IMR-90 (cell line): ENCODE measurements at regions not wholly inside any gene's neighbourhood (a gene's known extent, or its start where the extent isn't known, plus 50 kb on each side); places are given as distances from the start of the nearest gene placed in this dataset.

Experiments used
- ATAC-seq: fragments of 200-7000 bp; cut with Tn5 transposase; 2 replicates; pipeline ENCODE4 v1.9.1; 2020; ENCODE audit warnings: low read depth, mild to moderate bottlenecking, moderate library complexity
- BruUV-seq: library from RNA; stranded (reverse); fragments of 400-500 nt; replicated peaks from 2 replicates; lab custom pipeline; 2021; lab: Mats Ljungman, UMichigan
- CTCF ChIA-PET: fragments of 300-600 bp; formaldehyde crosslinking; extraction: SDS; loops from one replicate; lab custom pipeline; 2021; ENCODE audit warnings: antibody characterized with exemption; lab: Yijun Ruan, JAX
- POLR2A ChIA-PET: fragments of 300-600 bp; sonication (Branson Sonifier 250); formaldehyde crosslinking; loops from one replicate; lab custom pipeline; 2022; ENCODE audit warnings: antibody characterized with exemption; ENCODE audit not compliant: unreplicated experiment; lab: Charles Lee
- DNase-seq: peaks from one replicate; pipeline ENCODE4 v3.0.0; 2013
- H2AFZ ChIP-seq: replicated peaks from 2 replicates; pipeline ENCODE3; 2013; ENCODE audit warnings: low read length, mild to moderate bottlenecking; ENCODE audit not compliant: poor library complexity
- H2AK5ac ChIP-seq: 2 replicates; pipeline ENCODE4 v1.6.1; 2013; ENCODE audit warnings: low read depth, low read length, inconsistent platforms
- H2AK9ac ChIP-seq: replicated peaks from 2 replicates; pipeline ENCODE3; 2013; ENCODE audit warnings: mild to moderate bottlenecking, low read depth, low read length, moderate library complexity; ENCODE audit not compliant: poor library complexity
- H2BK120ac ChIP-seq: 2 replicates; pipeline ENCODE4 v1.6.1; 2013; ENCODE audit warnings: low read depth, low read length, inconsistent platforms
- H2BK15ac ChIP-seq: 3 replicates; pipeline ENCODE4 v1.6.1; 2013; ENCODE audit warnings: low read depth, low read length, inconsistent platforms
- H2BK20ac ChIP-seq: 2 replicates; pipeline ENCODE4 v1.6.1; 2013; ENCODE audit warnings: low read depth, mild to moderate bottlenecking, inconsistent platforms, low read length, moderate library complexity
- H2BK5ac ChIP-seq: 2 replicates; pipeline ENCODE4 v1.6.1; 2013; ENCODE audit warnings: mild to moderate bottlenecking, low read depth, low read length, inconsistent platforms; ENCODE audit not compliant: poor library complexity, severe bottlenecking
- H3K14ac ChIP-seq: replicated peaks from 2 replicates; pipeline ENCODE4 v1.6.1; 2013; ENCODE audit warnings: low read depth, low read length, inconsistent platforms
- H3K18ac ChIP-seq: 2 replicates; pipeline ENCODE4 v1.6.1; 2013; ENCODE audit warnings: low read depth, low read length, control low read depth
- H3K23ac ChIP-seq: 2 replicates; pipeline ENCODE4 v1.6.1; 2013; ENCODE audit warnings: low read depth, low read length, inconsistent platforms
- H3K27ac ChIP-seq: 2 replicates; pipeline ENCODE4 v1.5.1; 2013; ENCODE audit warnings: mild to moderate bottlenecking, control low read depth, low read length; ENCODE audit not compliant: insufficient read depth
- H3K27me3 ChIP-seq: 2 replicates; pipeline ENCODE4 v1.6.1; 2013; ENCODE audit warnings: low read length; ENCODE audit not compliant: control insufficient read depth, insufficient read depth
- H3K36me3 ChIP-seq: 2 replicates; pipeline ENCODE4 v1.6.1; 2013; ENCODE audit warnings: low read length, mixed read lengths; ENCODE audit not compliant: control insufficient read depth, insufficient read depth
- H3K4ac ChIP-seq: 2 replicates; pipeline ENCODE4 v1.6.1; 2013; ENCODE audit warnings: low read depth, low read length, inconsistent platforms
- H3K4me1 ChIP-seq: 2 replicates; pipeline ENCODE4 v1.6.1; 2013; ENCODE audit warnings: low read length, mixed read lengths; ENCODE audit not compliant: control insufficient read depth, insufficient read depth
- H3K4me2 ChIP-seq: 2 replicates; pipeline ENCODE4 v1.6.1; 2013; ENCODE audit warnings: low read depth, mild to moderate bottlenecking, control low read depth, low read length, moderate library complexity
- H3K4me3 ChIP-seq: 2 replicates; pipeline ENCODE4 v1.5.1; 2013; ENCODE audit warnings: low read depth, mild to moderate bottlenecking, control low read depth, low read length, moderate library complexity; ENCODE audit not compliant: insufficient read depth
- H3K56ac ChIP-seq: 2 replicates; pipeline ENCODE4 v1.6.1; 2013; ENCODE audit warnings: low read length, inconsistent platforms; ENCODE audit not compliant: insufficient read depth; ENCODE audit errors: extremely low read depth
- H3K79me1 ChIP-seq, 2 experiments: 2 replicates each; pipeline ENCODE4 v1.6.1; 2013; ENCODE audit warnings: low read length in 2 of 2, inconsistent platforms in 1 of 2, low read depth in 1 of 2
- H3K9ac ChIP-seq: 2 replicates; pipeline ENCODE4 v1.6.1; 2013; ENCODE audit warnings: low read depth, low read length, control low read depth
- H3K9me1 ChIP-seq: 2 replicates; pipeline ENCODE4 v1.6.1; 2013; ENCODE audit warnings: low read length, inconsistent platforms; ENCODE audit not compliant: insufficient read depth
- H3K9me3 ChIP-seq: 2 replicates; pipeline ENCODE4 v1.6.1; 2013; ENCODE audit warnings: low read length; ENCODE audit not compliant: control insufficient read depth, insufficient read depth
- H4K20me1 ChIP-seq: 2 replicates; pipeline ENCODE4 v1.6.1; 2013; ENCODE audit warnings: low read length, inconsistent platforms; ENCODE audit not compliant: insufficient read depth
- H4K5ac ChIP-seq: 2 replicates; pipeline ENCODE4 v1.6.1; 2013; ENCODE audit warnings: mild to moderate bottlenecking, low read depth, low read length, control low read depth
- H4K8ac ChIP-seq, 2 experiments: 2 replicates each; pipeline ENCODE4 v1.6.1; 2013; ENCODE audit warnings: low read depth in 2 of 2, low read length in 2 of 2, control low read depth in 1 of 2, inconsistent platforms in 1 of 2
- H4K91ac ChIP-seq: 2 replicates; pipeline ENCODE4 v1.6.1; 2013; ENCODE audit warnings: low read depth, low read length, inconsistent platforms; ENCODE audit not compliant: insufficient read depth
- CEBPB ChIP-seq: IDR thresholded peaks from 2 replicates; pipeline ENCODE4 v1.6.1; 2012; ENCODE audit warnings: low read depth, low read length, improper control_type of control experiment
- CTCF ChIP-seq: conservative IDR thresholded peaks from 2 replicates; pipeline ENCODE4 v1.5.1; 2012; ENCODE audit warnings: mild to moderate bottlenecking, low read depth, low read length, improper control_type of control experiment
- MAZ ChIP-seq: IDR thresholded peaks from 2 replicates; pipeline ENCODE4 v1.6.1; 2012; ENCODE audit warnings: low read depth, mild to moderate bottlenecking, low read length, improper control_type of control experiment, moderate library complexity, borderline replicate concordance
- NFE2L2 ChIP-seq: fragments of 150-350 bp; IDR thresholded peaks from 2 replicates; pipeline ENCODE4 v1.6.1; 2016; ENCODE audit warnings: low read depth, mild to moderate bottlenecking, low read length
- POLR2A ChIP-seq: IDR thresholded peaks from 2 replicates; pipeline ENCODE4 v1.6.1; 2012; ENCODE audit warnings: mild to moderate bottlenecking, low read depth, low read length
- WGBS, 2 experiments: methylation state at CpG; one replicate each; pipeline versions ENCODE4 v1.1.5 to v1.1.7; 2013; ENCODE audit warnings: missing lambda C conversion rate in 2 of 2; ENCODE audit not compliant: insufficient read length in 1 of 2; ENCODE audit errors: extremely low coverage in 2 of 2; 5-methylcytosine and 5-hydroxymethylcytosine counted together
- dilution Hi-C: fragments of 300-500 bp; cut with HindIII; formaldehyde crosslinking; loops from one replicate; pipeline ENCODE4 v1.14.3; 2018; ENCODE audit warnings: low sequenced_read_pairs; ENCODE audit not compliant: unreplicated experiment
- in situ Hi-C: fragments of 300-500 bp; cut with MboI; formaldehyde crosslinking; loops from 3 replicates; pipeline ENCODE4 v1.14.3; 2019; ENCODE audit warnings: low sequenced_read_pairs, inconsistent platforms, mixed read lengths
- intact Hi-C: fragments of 100-400 bp; cut with micrococcal nuclease; formaldehyde crosslinking; loops from 2 replicates; pipeline ENCODE4 v1.10.0; 2022

- no peak overlapping the region for H2AK5ac ChIP-seq
- no peak overlapping the region for H4K5ac ChIP-seq
- no peak overlapping the region for H2AFZ ChIP-seq
- no peak overlapping the region for H3K14ac ChIP-seq
- no peaks in the 10 kb centered on the region for H3K9me3 ChIP-seq
- no peak overlapping the region for H2BK5ac ChIP-seq
- no peak overlapping the region for H3K4me2 ChIP-seq
- in situ Hi-C loops, result no loop called here
- H3K36me3 ChIP-seq, result no peaks in the 10 kb centered on the region
- no peak overlapping the region for H3K18ac ChIP-seq
- dilution Hi-C loops, result no loop called here
- ChIA-PET CTCF (no interaction called here), POLR2A (no interaction called here)
- H3K27me3 ChIP-seq, result no peaks in the 10 kb centered on the region
- no peak for DNase-seq
- H3K79me1 ChIP-seq, result no peaks in the 10 kb centered on the region
- no peak overlapping the region for H2BK20ac ChIP-seq
- H3K56ac ChIP-seq, result no peak overlapping the region
- no peak overlapping the region for H3K4me3 ChIP-seq
- TF ChIP-seq CEBPB, result no peak
- no peak for TF ChIP-seq NFE2L2
- TF ChIP-seq CTCF, result no peak
- TF ChIP-seq MAZ, result no peak
- TF ChIP-seq POLR2A, result no peak
- H4K20me1 ChIP-seq, result no peaks in the 10 kb centered on the region
- no peak overlapping the region for H3K23ac ChIP-seq
- H3K4me1 ChIP-seq, result no peaks in the 10 kb centered on the region; the same call in 1 of the 2 replicates
- no peaks in the 10 kb centered on the region for H3K9me1 ChIP-seq
- WGBS, 2 experiments, result no CpG with 5 or more reads among the region's 1 CpG
- no peak overlapping the region for H2AK9ac ChIP-seq
- intact Hi-C loops, result no loop called here
- H4K8ac ChIP-seq, result no peak overlapping the region
- H3K27ac ChIP-seq, result no peak overlapping the region
- H2BK15ac ChIP-seq, result no peak overlapping the region
- H3K9ac ChIP-seq, result no peak overlapping the region
- BruUV-seq, result no TSS peak
- H2BK120ac ChIP-seq, result no peak overlapping the region
- H3K4ac ChIP-seq, result no peak overlapping the region
- no peak for ATAC-seq
- no peak overlapping the region for H4K91ac ChIP-seq
These were observed 321.8 kb downstream of the HACE1 start for GRCh38 chr6:104537872-104538271.
